DND-41 (cell line): ENCODE measurements at regions not wholly inside any gene's neighbourhood (a gene's known extent, or its start where the extent isn't known, plus 50 kb on each side); places are given as distances from the start of the nearest gene placed in this dataset.

Experiments used
- CTCF ChIP-seq: IDR thresholded peaks from 2 replicates; pipeline ENCODE4 v1.5.1; 2012; ENCODE audit warnings: borderline replicate concordance, low read length, moderate library complexity, mild to moderate bottlenecking; ENCODE audit not compliant: poor library complexity, severe bottlenecking; ENCODE audit errors: extremely low read depth
- EZH2 ChIP-seq: IDR thresholded peaks from 3 replicates; pipeline ENCODE4 v1.6.1; 2012; ENCODE audit warnings: borderline replicate concordance, low read depth, mild to moderate bottlenecking, moderate library complexity, low read length, inconsistent platforms; ENCODE audit not compliant: severe bottlenecking

DNA sequence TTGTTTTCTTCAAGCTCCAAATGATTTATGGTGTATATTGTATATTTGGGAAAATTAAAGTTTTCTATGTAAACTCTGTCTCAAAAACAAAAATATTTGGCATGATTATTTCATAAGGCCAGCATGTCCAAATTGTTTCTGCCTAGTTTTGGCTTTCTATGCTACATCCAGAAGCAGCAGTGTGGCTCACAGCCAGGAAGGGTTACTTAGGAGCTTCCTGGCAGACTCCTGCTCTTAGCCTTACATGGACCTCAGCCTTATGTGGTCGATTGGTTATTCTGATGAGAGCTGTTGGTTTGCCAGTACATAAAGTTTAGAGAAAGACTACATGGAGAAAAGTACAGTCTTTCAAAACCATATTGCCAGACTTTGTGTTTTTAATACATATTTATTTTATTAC is 297.7 kb upstream of the FAT3 start:
- TF ChIP-seq CTCF: no peak
- TF ChIP-seq EZH2: no peak
